Right lobe of liver (tissue), 6 donors: ENCODE measurements at regions not wholly inside any gene's neighbourhood (a gene's known extent, or its start where the extent isn't known, plus 50 kb on each side); places are given as distances from the start of the nearest gene placed in this dataset.

Source experiments
- ATAC-seq, 4 donors: fragments of 200-7000 bp; cut with Tn5 transposase; one replicate each; pipeline ENCODE4 v1.9.1; 2020; ENCODE audit warnings: mild to moderate bottlenecking in 4 of 4, moderate library complexity in 4 of 4
- DNase-seq, 3 donors: peaks; one replicate each; pipeline ENCODE4 v3.0.0-alpha.2; 2020
- H3K27ac ChIP-seq, 3 donors: fragments of 200-600 bp; one replicate each; pipeline ENCODE4 v1.8.0; 2022
- H3K27me3 ChIP-seq, 2 donors: fragments of 200-600 bp; one replicate each; pipeline ENCODE4 v1.8.0; 2022
- H3K36me3 ChIP-seq, 4 donors: fragments of 200-600 bp; sonication (generic) in 1 of 4; one replicate each; pipeline versions ENCODE4 v1.5.1 to v1.8.0; 2017 to 2022; ENCODE audit warnings: control low read depth in 1 of 4
- H3K4me1 ChIP-seq, 4 donors: fragments of 200-600 bp; sonication (generic) in 1 of 4; one replicate each; pipeline versions ENCODE4 v1.5.1 to v1.8.0; 2017 to 2022; ENCODE audit warnings: control low read depth in 1 of 4
- H3K4me3 ChIP-seq, 3 donors: fragments of 200-600 bp; one replicate each; pipeline ENCODE4 v1.8.0; 2022
- H3K9me3 ChIP-seq, 4 donors: fragments of 200-600 bp; sonication (generic) in 1 of 4; one replicate each; pipeline versions ENCODE4 v1.5.1 to v1.8.0; 2017 to 2022; ENCODE audit warnings: control low read depth in 1 of 4
- POLR2A ChIP-seq: fragments of 450-650 bp; IDR thresholded peaks from one replicate; pipeline ENCODE4 v1.6.1; 2017; ENCODE audit warnings: antibody characterized with exemption, mild to moderate bottlenecking
- WGBS: methylation state at CpG from one replicate; pipeline ENCODE4 v1.1.6; 2018; ENCODE audit warnings: low coverage, low lambda C conversion rate; ENCODE audit not compliant: insufficient coverage; ENCODE audit errors: missing lambda C conversion rate; 5-methylcytosine and 5-hydroxymethylcytosine counted together
- intact Hi-C, 2 donors: fragments of 100-400 bp; cut with DNase I; formaldehyde crosslinking; loops; one replicate each; pipeline versions ENCODE4 v1.11.2 to v1.14.1; 2022
- TF ChIP-seq, protein P1 (sequence below), 4 donors: fragments of 200-600 bp in 3 of 4; fragments of 450-650 bp in 1 of 4; IDR thresholded peaks; one replicate each; pipeline versions ENCODE4 v1.5.1 to v1.8.0; 2016 to 2022; ENCODE audit warnings: antibody characterized with exemption in 4 of 4, mild to moderate bottlenecking in 2 of 4
- donor health status: DM: no; HTN: yes; CAD: no.
- donor health status: DM: no; HTN: no; CAD: no.
- donor health status: DM: no; HTN: no; CAD: no.
- donor health status: DM: no; HTN: yes; CAD: no.
- donor health status: DM: no; HTN: yes; CAD: no.

DNA sequence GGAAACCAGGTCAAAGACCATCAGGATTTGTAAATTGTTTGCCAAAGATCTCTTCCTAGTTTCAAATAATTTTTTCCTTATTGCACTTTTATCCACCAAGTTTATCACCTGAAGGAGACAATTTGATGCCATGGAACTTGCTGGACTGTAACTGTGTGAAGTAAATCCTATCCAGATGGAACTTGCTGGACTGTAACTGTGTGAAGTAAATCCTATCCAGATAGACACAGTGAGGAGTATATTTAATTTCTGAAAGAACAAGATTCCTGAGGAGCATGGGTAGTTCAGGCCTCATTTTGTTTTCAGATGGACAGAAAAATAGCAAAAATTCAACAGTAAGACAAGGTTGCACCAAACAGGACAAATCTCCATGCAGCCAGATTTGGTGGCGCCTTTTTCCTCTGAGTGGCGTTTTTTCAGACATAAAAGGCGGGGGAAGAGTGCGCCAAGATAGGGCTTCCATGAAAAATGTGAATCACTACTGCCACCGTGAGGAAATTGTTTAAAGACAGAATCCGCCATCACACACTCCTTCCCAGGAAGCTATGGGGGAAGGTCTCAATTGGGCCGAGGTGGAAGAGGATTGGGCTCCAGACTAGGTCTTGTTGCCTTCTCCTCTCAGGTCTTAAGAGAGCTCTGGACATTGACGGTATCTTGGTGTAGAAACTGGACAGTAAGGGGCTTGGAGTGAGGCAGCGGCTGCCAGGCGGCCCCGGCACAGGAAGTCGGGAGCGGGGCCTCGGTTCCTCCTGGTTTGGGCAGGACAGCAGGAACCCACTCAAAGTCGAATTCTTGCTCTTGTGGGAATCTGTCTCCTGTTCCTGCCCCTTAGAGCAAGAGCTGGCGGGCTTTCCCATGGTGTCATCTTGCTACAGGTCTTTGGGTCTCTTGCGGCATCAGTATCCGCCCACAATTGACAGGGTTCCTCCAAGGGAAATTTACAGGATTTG, 234.7 kb downstream of the OR13H1 start:
- peak overlapping the region in 2 of 3 donors; percentile 58 to 60 for H3K27ac ChIP-seq
- no peaks in the 10 kb centered on the region for H3K27me3 ChIP-seq
- peak overlapping the region; percentile 20 to 62 (median 51) for H3K4me3 ChIP-seq
- WGBS, result 33% methylated on average over 8 of the region's 18 CpGs
- TF ChIP-seq POLR2A, result no peak
- TF ChIP-seq, protein P1, sequence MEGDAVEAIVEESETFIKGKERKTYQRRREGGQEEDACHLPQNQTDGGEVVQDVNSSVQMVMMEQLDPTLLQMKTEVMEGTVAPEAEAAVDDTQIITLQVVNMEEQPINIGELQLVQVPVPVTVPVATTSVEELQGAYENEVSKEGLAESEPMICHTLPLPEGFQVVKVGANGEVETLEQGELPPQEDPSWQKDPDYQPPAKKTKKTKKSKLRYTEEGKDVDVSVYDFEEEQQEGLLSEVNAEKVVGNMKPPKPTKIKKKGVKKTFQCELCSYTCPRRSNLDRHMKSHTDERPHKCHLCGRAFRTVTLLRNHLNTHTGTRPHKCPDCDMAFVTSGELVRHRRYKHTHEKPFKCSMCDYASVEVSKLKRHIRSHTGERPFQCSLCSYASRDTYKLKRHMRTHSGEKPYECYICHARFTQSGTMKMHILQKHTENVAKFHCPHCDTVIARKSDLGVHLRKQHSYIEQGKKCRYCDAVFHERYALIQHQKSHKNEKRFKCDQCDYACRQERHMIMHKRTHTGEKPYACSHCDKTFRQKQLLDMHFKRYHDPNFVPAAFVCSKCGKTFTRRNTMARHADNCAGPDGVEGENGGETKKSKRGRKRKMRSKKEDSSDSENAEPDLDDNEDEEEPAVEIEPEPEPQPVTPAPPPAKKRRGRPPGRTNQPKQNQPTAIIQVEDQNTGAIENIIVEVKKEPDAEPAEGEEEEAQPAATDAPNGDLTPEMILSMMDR (IDR thresholded peaks at IDR 0.05), result peak; percentile 42 to 67 (median 48)
- H3K36me3 ChIP-seq, result no peaks in the 10 kb centered on the region
- no peaks in the 10 kb centered on the region for H3K4me1 ChIP-seq
- DNase-seq (peak in 1 of 3 donors; percentile 44), ATAC-seq (peak in 3 of 4 donors; percentile 85 to 93 (median 92))
- H3K9me3 ChIP-seq, result no peaks in the 10 kb centered on the region
- intact Hi-C loops, result no loop called here

DNA sequence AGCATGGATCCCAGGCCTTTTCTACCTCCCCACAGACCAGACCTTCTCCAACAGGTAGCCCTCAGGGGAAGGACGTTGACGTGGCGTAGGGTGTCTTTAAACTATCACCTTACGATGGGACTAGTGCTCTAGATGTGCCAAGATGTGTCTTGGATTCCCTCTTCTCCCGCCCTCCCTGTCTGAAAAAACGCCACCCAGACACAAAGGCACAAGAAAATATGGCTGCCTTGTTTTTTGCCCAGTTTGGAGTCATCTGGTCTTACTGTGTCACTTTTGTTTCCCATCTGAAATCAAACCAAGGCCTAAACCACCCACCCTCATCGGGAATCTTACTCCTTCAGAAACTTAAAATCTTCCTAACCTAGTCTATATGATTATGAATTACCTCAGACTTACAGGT, 235.4 kb downstream of the OR13H1 start:
- DNase-seq, result no peak
- Histone ChIP-seq H3K9me3 (no peaks in the 10 kb centered on the region), H3K36me3 (no peaks in the 10 kb centered on the region), H3K27me3 (no peaks in the 10 kb centered on the region), H3K27ac (no peak overlapping the region), H3K4me3 (peak overlapping the region in 2 of 3 donors; percentile 51 to 62), H3K4me1 (no peaks in the 10 kb centered on the region)
- ATAC-seq, result no peak
- intact Hi-C loops, result no loop called here
- 56% methylated on average over 7 of the region's 7 CpGs for WGBS
- no peak for TF ChIP-seq POLR2A
- TF ChIP-seq, protein P1 (IDR thresholded peaks at IDR 0.05), result no peak

DNA sequence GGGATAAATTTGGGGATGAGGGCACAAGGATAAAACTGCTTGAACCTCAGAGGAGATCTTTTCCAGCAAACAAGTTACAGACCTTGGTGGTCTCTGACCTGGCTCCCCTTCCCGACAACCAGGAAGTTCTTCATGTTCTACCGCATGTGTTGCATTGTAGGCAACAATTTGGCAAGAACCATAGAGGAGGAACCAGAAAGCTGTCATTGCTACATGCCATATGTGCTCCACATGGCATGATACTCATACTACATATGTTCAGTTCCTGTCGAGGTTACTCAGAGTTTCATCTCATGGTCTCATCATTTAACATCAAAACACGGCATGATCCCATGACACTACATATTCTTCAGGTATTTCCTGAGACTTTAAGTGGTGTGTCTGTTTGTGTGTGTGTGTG, 235.9 kb downstream of the OR13H1 start:
- no peak for DNase-seq
- Histone ChIP-seq H3K9me3 (no peaks in the 10 kb centered on the region), H3K36me3 (no peaks in the 10 kb centered on the region), H3K27me3 (no peaks in the 10 kb centered on the region), H3K27ac (no peak overlapping the region), H3K4me1 (no peaks in the 10 kb centered on the region), H3K4me3 (no peak overlapping the region)
- TF ChIP-seq, protein P1 (IDR thresholded peaks at IDR 0.05), result no peak
- TF ChIP-seq POLR2A, result no peak
- no peak for ATAC-seq
- intact Hi-C loops, result no loop called here
- WGBS, result 77% methylated on average over 4 of the region's 4 CpGs

- H3K4me3 ChIP-seq, result no peak overlapping the region
- TF ChIP-seq, protein P1 (IDR thresholded peaks at IDR 0.05), result no peak
- TF ChIP-seq POLR2A, result no peak
- no peak overlapping the region for H3K27ac ChIP-seq
- no peaks in the 10 kb centered on the region for H3K9me3 ChIP-seq
- no peak for ATAC-seq
- no peaks in the 10 kb centered on the region for H3K36me3 ChIP-seq
- intact Hi-C loops, result no loop called here
- DNase-seq, result no peak
- H3K4me1 ChIP-seq, result no peaks in the 10 kb centered on the region
- H3K27me3 ChIP-seq, result no peaks in the 10 kb centered on the region
- 50% methylated on average over 1 of the region's 1 CpG for WGBS
Observed at GRCh38 chrX:131782646-131783045, 238.8 kb downstream of the OR13H1 start.
